ENCODE measurements at regions not wholly inside any gene's neighbourhood (a gene's known extent, or its start where the extent isn't known, plus 50 kb on each side); places are given as distances from the start of the nearest gene placed in this dataset.

GRCh38 chr2:67039058-67039457 lies 358.1 kb upstream of the ETAA1 start:
- Histone ChIP-seq H3F3A (ENCODE audit: insufficient read depth, low read length, poor library complexity, severe bottlenecking) (no peaks in the 10 kb centered on the region), H3K9me2 (ENCODE audit: insufficient read depth, low read length) (no peaks in the 10 kb centered on the region), H3K9me3 (ENCODE audit: low read length) (no peaks in the 10 kb centered on the region), H3K27ac (ENCODE audit: low read length) (no peak overlapping the region), H3K9ac (ENCODE audit: low read length) (no peak overlapping the region), H3K36me3 (ENCODE audit: insufficient read depth, low read length) (no peaks in the 10 kb centered on the region), H3K4me3 (ENCODE audit: low read length) (no peak overlapping the region), H3K4me2 (ENCODE audit: low read length) (no peak overlapping the region), H2AFZ (ENCODE audit: low read depth, low read length) (no peak overlapping the region), H3K79me2 (replicated peaks; ENCODE audit: insufficient read depth, low read length) (no peaks in the 10 kb centered on the region), H4K20me1 (ENCODE audit: insufficient read depth) (no peaks in the 10 kb centered on the region), H3K27me3 (ENCODE audit: insufficient read depth, low read depth, low read length) (no peaks in the 10 kb centered on the region)
- TF ChIP-seq RAD21 (conservative IDR thresholded peaks at IDR 0.05) = no peak
- no peak for TF ChIP-seq EP300 (conservative IDR thresholded peaks at IDR 0.05; ENCODE audit: poor library complexity, severe bottlenecking)
- no peak for TF ChIP-seq TAF1 (IDR thresholded peaks at IDR 0.05; ENCODE audit: low read depth)
- TF ChIP-seq MXI1 (conservative IDR thresholded peaks at IDR 0.05; ENCODE audit: poor library complexity, severe bottlenecking) = no peak
- TF ChIP-seq, protein P1, sequence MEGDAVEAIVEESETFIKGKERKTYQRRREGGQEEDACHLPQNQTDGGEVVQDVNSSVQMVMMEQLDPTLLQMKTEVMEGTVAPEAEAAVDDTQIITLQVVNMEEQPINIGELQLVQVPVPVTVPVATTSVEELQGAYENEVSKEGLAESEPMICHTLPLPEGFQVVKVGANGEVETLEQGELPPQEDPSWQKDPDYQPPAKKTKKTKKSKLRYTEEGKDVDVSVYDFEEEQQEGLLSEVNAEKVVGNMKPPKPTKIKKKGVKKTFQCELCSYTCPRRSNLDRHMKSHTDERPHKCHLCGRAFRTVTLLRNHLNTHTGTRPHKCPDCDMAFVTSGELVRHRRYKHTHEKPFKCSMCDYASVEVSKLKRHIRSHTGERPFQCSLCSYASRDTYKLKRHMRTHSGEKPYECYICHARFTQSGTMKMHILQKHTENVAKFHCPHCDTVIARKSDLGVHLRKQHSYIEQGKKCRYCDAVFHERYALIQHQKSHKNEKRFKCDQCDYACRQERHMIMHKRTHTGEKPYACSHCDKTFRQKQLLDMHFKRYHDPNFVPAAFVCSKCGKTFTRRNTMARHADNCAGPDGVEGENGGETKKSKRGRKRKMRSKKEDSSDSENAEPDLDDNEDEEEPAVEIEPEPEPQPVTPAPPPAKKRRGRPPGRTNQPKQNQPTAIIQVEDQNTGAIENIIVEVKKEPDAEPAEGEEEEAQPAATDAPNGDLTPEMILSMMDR (IDR thresholded peaks at IDR 0.05; ENCODE audit: poor library complexity, severe bottlenecking) = no peak
- TF ChIP-seq POLR2AphosphoS5 (IDR thresholded peaks at IDR 0.05) = no peak
- TF ChIP-seq SMC3 (conservative IDR thresholded peaks at IDR 0.05; ENCODE audit: poor library complexity) = no peak
- no peak for TF ChIP-seq REST (IDR thresholded peaks at IDR 0.05; ENCODE audit: borderline replicate concordance)
- no peak for TF ChIP-seq EZH2 (IDR thresholded peaks at IDR 0.05; ENCODE audit: borderline replicate concordance, insufficient read depth, low read length, poor library complexity, severe bottlenecking)

- no peaks in the 10 kb centered on the region for H3K9me3 ChIP-seq (ENCODE audit: low read length)
- H4K20me1 ChIP-seq (ENCODE audit: insufficient read depth) = no peaks in the 10 kb centered on the region
- TF ChIP-seq POLR2AphosphoS5 (IDR thresholded peaks at IDR 0.05) (no peak), EP300 (conservative IDR thresholded peaks at IDR 0.05; ENCODE audit: poor library complexity, severe bottlenecking) (no peak), REST (IDR thresholded peaks at IDR 0.05; ENCODE audit: borderline replicate concordance) (no peak), RAD21 (conservative IDR thresholded peaks at IDR 0.05) (no peak), TAF1 (IDR thresholded peaks at IDR 0.05; ENCODE audit: low read depth) (no peak), SMC3 (conservative IDR thresholded peaks at IDR 0.05; ENCODE audit: poor library complexity) (no peak), EZH2 (IDR thresholded peaks at IDR 0.05; ENCODE audit: borderline replicate concordance, insufficient read depth, low read length, poor library complexity, severe bottlenecking) (no peak), MXI1 (conservative IDR thresholded peaks at IDR 0.05; ENCODE audit: poor library complexity, severe bottlenecking) (no peak)
- TF ChIP-seq, protein P1 (IDR thresholded peaks at IDR 0.05; ENCODE audit: poor library complexity, severe bottlenecking) = no peak
- H2AFZ ChIP-seq (ENCODE audit: low read depth, low read length) = no peak overlapping the region
- H3F3A ChIP-seq (ENCODE audit: insufficient read depth, low read length, poor library complexity, severe bottlenecking) = no peaks in the 10 kb centered on the region
- no peak overlapping the region for H3K4me2 ChIP-seq (ENCODE audit: low read length)
- H3K79me2 ChIP-seq (replicated peaks; ENCODE audit: insufficient read depth, low read length) = no peaks in the 10 kb centered on the region
- no peak overlapping the region for H3K27ac ChIP-seq (ENCODE audit: low read length)
- H3K9me2 ChIP-seq (ENCODE audit: insufficient read depth, low read length) = no peaks in the 10 kb centered on the region
- H3K27me3 ChIP-seq (ENCODE audit: insufficient read depth, low read depth, low read length) = no peaks in the 10 kb centered on the region
- H3K4me3 ChIP-seq (ENCODE audit: low read length) = no peak overlapping the region
- H3K9ac ChIP-seq (ENCODE audit: low read length) = no peak overlapping the region
- no peaks in the 10 kb centered on the region for H3K36me3 ChIP-seq (ENCODE audit: insufficient read depth, low read length)
These were observed 357.5 kb upstream of the ETAA1 start for GRCh38 chr2:67039517-67040103.
